BLaER1 (cell line): ENCODE measurements at regions not wholly inside any gene's neighbourhood (a gene's known extent, or its start where the extent isn't known, plus 50 kb on each side); places are given as distances from the start of the nearest gene placed in this dataset.

Source experiments
- H3K27ac ChIP-seq: shearing (Covaris generic); formaldehyde crosslinking; 2 replicates; pipeline ENCODE4 v1.8.1; 2022
- H3K27me3 ChIP-seq: shearing (Covaris generic); formaldehyde crosslinking; 2 replicates; pipeline ENCODE4 v1.8.1; 2022
- H3K36me3 ChIP-seq: shearing (Covaris generic); formaldehyde crosslinking; 2 replicates; pipeline ENCODE4 v1.8.1; 2022
- H3K4me1 ChIP-seq: shearing (Covaris generic); formaldehyde crosslinking; 2 replicates; pipeline ENCODE4 v1.8.1; 2022
- H3K4me2 ChIP-seq: shearing (Covaris generic); formaldehyde crosslinking; 2 replicates; pipeline ENCODE4 v1.8.1; 2022
- H3K4me3 ChIP-seq: shearing (Covaris generic); formaldehyde crosslinking; 2 replicates; pipeline ENCODE4 v1.8.1; 2022
- H3K9ac ChIP-seq: shearing (Covaris generic); formaldehyde crosslinking; 2 replicates; pipeline ENCODE4 v1.8.1; 2022
- H3K9me3 ChIP-seq: shearing (Covaris generic); formaldehyde crosslinking; 2 replicates; pipeline ENCODE4 v1.8.1; 2022
- H4K20me1 ChIP-seq: shearing (Covaris generic); formaldehyde crosslinking; 2 replicates; pipeline ENCODE4 v1.8.1; 2022
- Cebpa-rat ChIP-seq: shearing (Covaris generic); IDR thresholded peaks from 2 replicates; pipeline ENCODE4 v1.8.1; 2022

GRCh38 chr12:91852634-91853033 lies 293.0 kb downstream of the BTG1 start:
- Histone ChIP-seq H3K36me3 (no peaks in the 10 kb centered on the region), H3K27me3 (no peaks in the 10 kb centered on the region), H3K4me1 (no peaks in the 10 kb centered on the region), H3K4me3 (no peak overlapping the region), H3K27ac (no peak overlapping the region), H3K9me3 (no peaks in the 10 kb centered on the region), H4K20me1 (no peaks in the 10 kb centered on the region), H3K9ac (no peak overlapping the region), H3K4me2 (no peak overlapping the region)
- TF ChIP-seq Cebpa-rat, result no peak

GRCh38 chr12:91851741-91852477 lies 293.7 kb downstream of the BTG1 start:
- no peak overlapping the region for H3K4me3 ChIP-seq
- H3K36me3 ChIP-seq, result no peaks in the 10 kb centered on the region
- H3K27ac ChIP-seq, result no peak overlapping the region
- H3K9ac ChIP-seq, result no peak overlapping the region
- H3K4me1 ChIP-seq, result no peaks in the 10 kb centered on the region
- TF ChIP-seq Cebpa-rat, result no peak
- no peaks in the 10 kb centered on the region for H3K9me3 ChIP-seq
- H3K4me2 ChIP-seq, result no peak overlapping the region
- H4K20me1 ChIP-seq, result no peaks in the 10 kb centered on the region
- H3K27me3 ChIP-seq, result no peaks in the 10 kb centered on the region

DNA sequence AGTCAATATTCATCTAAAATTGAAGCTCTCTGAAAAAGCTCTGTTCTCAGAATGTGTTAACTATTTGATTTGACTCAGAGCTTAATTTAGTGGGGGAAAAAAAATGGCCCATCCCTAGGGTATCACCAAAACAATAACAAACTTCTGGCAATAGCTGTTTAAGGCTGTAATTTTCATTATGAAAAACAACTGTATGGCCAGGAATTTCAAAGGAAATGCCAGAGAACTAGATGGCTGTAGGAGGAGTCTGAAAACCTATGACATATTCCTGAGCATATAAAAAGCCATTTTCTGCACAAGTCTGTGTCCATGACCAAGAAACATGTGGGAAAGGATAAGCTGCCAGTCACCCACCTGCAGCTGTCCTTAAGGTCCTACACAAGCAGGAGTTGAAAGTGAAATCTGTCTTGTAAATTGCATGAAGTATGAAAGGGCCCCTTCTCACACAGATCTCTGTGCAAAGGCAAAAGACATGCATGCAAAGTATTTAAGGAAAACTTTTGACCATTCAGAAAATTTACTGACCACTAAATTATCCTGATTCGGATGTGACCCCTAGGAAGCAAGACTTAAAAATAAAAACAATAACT lies 299.1 kb downstream of the BTG1 start:
- no peak overlapping the region for H3K4me3 ChIP-seq

GRCh38 chr12:91845365-91845764 lies 300.3 kb downstream of the BTG1 start:
- no peaks in the 10 kb centered on the region for H4K20me1 ChIP-seq
- H3K4me3 ChIP-seq, result no peak overlapping the region
- TF ChIP-seq Cebpa-rat, result no peak
- no peaks in the 10 kb centered on the region for H3K36me3 ChIP-seq
- no peaks in the 10 kb centered on the region for H3K9me3 ChIP-seq
- H3K27ac ChIP-seq, result no peak overlapping the region
- no peak overlapping the region for H3K9ac ChIP-seq
- no peaks in the 10 kb centered on the region for H3K4me1 ChIP-seq
- H3K27me3 ChIP-seq, result no peaks in the 10 kb centered on the region
- H3K4me2 ChIP-seq, result no peak overlapping the region

More for the DNA sequence above, 299.1 kb downstream of the BTG1 start:
- H4K20me1 ChIP-seq, result no peaks in the 10 kb centered on the region
- no peak overlapping the region for H3K9ac ChIP-seq
- no peak overlapping the region for H3K4me2 ChIP-seq
- H3K9me3 ChIP-seq, result no peaks in the 10 kb centered on the region
- no peaks in the 10 kb centered on the region for H3K36me3 ChIP-seq
- no peak for TF ChIP-seq Cebpa-rat
- H3K27me3 ChIP-seq, result no peaks in the 10 kb centered on the region
- no peaks in the 10 kb centered on the region for H3K4me1 ChIP-seq
- H3K27ac ChIP-seq, result no peak overlapping the region

DNA sequence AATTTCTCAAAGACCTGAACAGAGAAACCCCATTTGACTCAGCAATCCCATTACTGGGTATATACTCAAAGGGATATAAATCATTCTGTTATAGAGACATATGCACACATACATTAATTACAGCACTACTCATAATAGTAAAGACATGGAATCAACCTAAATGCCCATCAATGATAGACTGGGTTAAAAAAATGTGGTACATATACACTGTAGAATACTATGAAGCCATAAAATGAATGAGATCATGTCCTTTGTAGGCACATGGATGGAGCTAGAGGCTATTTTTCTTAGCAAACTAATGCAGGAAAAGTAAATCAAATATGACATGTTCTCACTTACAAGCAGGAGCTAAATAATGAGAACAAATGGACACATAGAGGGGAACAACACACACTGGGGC lies 303.8 kb downstream of the BTG1 start:
- Histone ChIP-seq H3K27ac (no peak overlapping the region), H4K20me1 (no peaks in the 10 kb centered on the region), H3K9me3 (no peaks in the 10 kb centered on the region), H3K27me3 (no peaks in the 10 kb centered on the region), H3K9ac (no peak overlapping the region), H3K36me3 (no peaks in the 10 kb centered on the region), H3K4me1 (no peaks in the 10 kb centered on the region), H3K4me3 (no peak overlapping the region), H3K4me2 (no peak overlapping the region)
- no peak for TF ChIP-seq Cebpa-rat

- Histone ChIP-seq H4K20me1 (no peaks in the 10 kb centered on the region), H3K9ac (no peak overlapping the region), H3K27ac (no peak overlapping the region), H3K4me3 (no peak overlapping the region), H3K9me3 (no peaks in the 10 kb centered on the region), H3K36me3 (no peaks in the 10 kb centered on the region), H3K4me1 (no peaks in the 10 kb centered on the region), H3K27me3 (no peaks in the 10 kb centered on the region), H3K4me2 (no peak overlapping the region)
- TF ChIP-seq Cebpa-rat, result no peak
Measured at GRCh38 chr12:91836696-91837095, 308.9 kb downstream of the BTG1 start.

GRCh38 chr12:91836264-91836663 lies 309.4 kb downstream of the BTG1 start:
- no peaks in the 10 kb centered on the region for H3K27me3 ChIP-seq
- no peak for TF ChIP-seq Cebpa-rat
- H3K4me2 ChIP-seq, result no peak overlapping the region

GRCh38 chr12:91835693-91836092 lies 310.0 kb downstream of the BTG1 start:
- H3K27me3 ChIP-seq, result no peaks in the 10 kb centered on the region
- H3K4me2 ChIP-seq, result no peak overlapping the region
- TF ChIP-seq Cebpa-rat, result no peak
- no peak overlapping the region for H3K27ac ChIP-seq
- H3K9me3 ChIP-seq, result no peaks in the 10 kb centered on the region
- no peak overlapping the region for H3K9ac ChIP-seq
- no peak overlapping the region for H3K4me3 ChIP-seq
- H4K20me1 ChIP-seq, result no peaks in the 10 kb centered on the region
- H3K4me1 ChIP-seq, result no peaks in the 10 kb centered on the region
- H3K36me3 ChIP-seq, result no peaks in the 10 kb centered on the region

More at GRCh38 chr12:91836264-91836663, 309.4 kb downstream of the BTG1 start:
- no peak overlapping the region for H3K27ac ChIP-seq
- H3K9ac ChIP-seq, result no peak overlapping the region
- no peaks in the 10 kb centered on the region for H3K9me3 ChIP-seq
- H3K4me1 ChIP-seq, result no peaks in the 10 kb centered on the region
- H3K4me3 ChIP-seq, result no peak overlapping the region
- no peaks in the 10 kb centered on the region for H3K36me3 ChIP-seq
- H4K20me1 ChIP-seq, result no peaks in the 10 kb centered on the region

- Histone ChIP-seq H3K9me3 (no peaks in the 10 kb centered on the region), H3K36me3 (no peaks in the 10 kb centered on the region), H3K4me3 (no peak overlapping the region), H3K4me2 (no peak overlapping the region), H4K20me1 (no peaks in the 10 kb centered on the region), H3K4me1 (no peaks in the 10 kb centered on the region), H3K9ac (no peak overlapping the region), H3K27ac (no peak overlapping the region), H3K27me3 (no peaks in the 10 kb centered on the region)
- no peak for TF ChIP-seq Cebpa-rat
Measured at GRCh38 chr12:91833780-91834359, 311.8 kb downstream of the BTG1 start.

- no peak overlapping the region for H3K4me2 ChIP-seq
- H3K4me3 ChIP-seq, result no peak overlapping the region
- H3K36me3 ChIP-seq, result no peaks in the 10 kb centered on the region
- H3K9ac ChIP-seq, result no peak overlapping the region
- H3K27ac ChIP-seq, result no peak overlapping the region
- H3K4me1 ChIP-seq, result no peaks in the 10 kb centered on the region
- H4K20me1 ChIP-seq, result no peaks in the 10 kb centered on the region
- no peaks in the 10 kb centered on the region for H3K9me3 ChIP-seq
- no peaks in the 10 kb centered on the region for H3K27me3 ChIP-seq
- TF ChIP-seq Cebpa-rat, result no peak
Measured at GRCh38 chr12:91825999-91826398, 319.6 kb downstream of the BTG1 start.
